Tibial nerve (tissue), 4 donors: ENCODE measurements at regions not wholly inside any gene's neighbourhood (a gene's known extent, or its start where the extent isn't known, plus 50 kb on each side); places are given as distances from the start of the nearest gene placed in this dataset.

Experiments
- DNase-seq, 2 donors: peaks; one replicate each; pipeline ENCODE4 v3.0.0-alpha.2; 2019; ENCODE audit warnings: low spot score in 2 of 2
- H3K27ac ChIP-seq, 4 donors: fragments of 200-600 bp; sonication (generic) in 3 of 4; one replicate each; pipeline ENCODE4 v1.5.1; 2017 to 2019; ENCODE audit warnings: mild to moderate bottlenecking in 1 of 4
- H3K27me3 ChIP-seq, 2 donors: fragments of 200-600 bp; sonication (generic) in 1 of 2; one replicate each; pipeline versions ENCODE4 v1.5.1 to v1.6.0; 2017 to 2019
- H3K36me3 ChIP-seq, 3 donors: fragments of 200-600 bp; sonication (generic); one replicate each; pipeline ENCODE4 v1.5.1; 2018 to 2019
- H3K4me1 ChIP-seq, 4 donors: fragments of 200-600 bp; sonication (generic) in 3 of 4; one replicate each; pipeline ENCODE4 v1.5.1; 2017 to 2019
- H3K4me3 ChIP-seq, 4 donors: fragments of 200-600 bp; sonication (generic) in 3 of 4; one replicate each; pipeline ENCODE4 v1.5.1; 2017 to 2019; ENCODE audit warnings: mild to moderate bottlenecking in 1 of 4, moderate library complexity in 1 of 4
- H3K9me3 ChIP-seq, 4 donors: fragments of 200-600 bp; sonication (generic) in 3 of 4; one replicate each; pipeline ENCODE4 v1.5.1; 2017 to 2019
- CTCF ChIP-seq, 5 experiments: fragments of 200-600 bp in 3 of 5; fragments of 450-650 bp in 2 of 5; sonication (generic) in 3 of 5; IDR thresholded peaks; one replicate each; pipeline ENCODE4 v1.5.1; 2016 to 2019; ENCODE audit warnings: antibody characterized with exemption in 5 of 5, mild to moderate bottlenecking in 3 of 5, moderate library complexity in 2 of 5
- EP300 ChIP-seq, 2 donors: sonication (generic); formaldehyde crosslinking; IDR thresholded peaks; one replicate each; pipeline ENCODE4 v1.6.1; 2017; ENCODE audit warnings: antibody characterized with exemption in 2 of 2, mild to moderate bottlenecking in 1 of 2
- POLR2A ChIP-seq, 2 donors: fragments of 450-650 bp; IDR thresholded peaks; one replicate each; pipeline ENCODE4 v1.6.1; 2017; ENCODE audit warnings: antibody characterized with exemption in 2 of 2, mild to moderate bottlenecking in 2 of 2, moderate library complexity in 2 of 2
- WGBS, 2 donors: methylation state at CpG; one replicate each; pipeline ENCODE4 v1.1.5; 2018; 5-methylcytosine and 5-hydroxymethylcytosine counted together

GRCh38 chr14:71754422-71755095, 177.7 kb upstream of the RGS6 start:
- H3K9me3 ChIP-seq: no peaks in the 10 kb centered on the region
- no peak overlapping the region for H3K4me3 ChIP-seq
- H3K27ac ChIP-seq: no peak overlapping the region
- no peak for DNase-seq
- no peaks in the 10 kb centered on the region for H3K36me3 ChIP-seq
- H3K4me1 ChIP-seq: peaks cover 0 to 11% (median 6%) of the 10 kb centered on the region in 4 donors
- 90 to 93% methylated on average over 17 of the region's 17 CpGs for WGBS, 2 donors
- TF ChIP-seq POLR2A (IDR thresholded peaks at IDR 0.05) (no peak), EP300 (IDR thresholded peaks at IDR 0.05) (no peak), CTCF (IDR thresholded peaks at IDR 0.05) (no peak)
- no peaks in the 10 kb centered on the region for H3K27me3 ChIP-seq

- Histone ChIP-seq H3K4me1 (peaks cover 0 to 2% (median 2%) of the 10 kb centered on the region in 4 donors), H3K4me3 (no peak overlapping the region), H3K36me3 (no peaks in the 10 kb centered on the region), H3K27me3 (no peaks in the 10 kb centered on the region), H3K9me3 (peaks cover 0 to 21% (median 3%) of the 10 kb centered on the region in 4 donors), H3K27ac (no peak overlapping the region)
- 80 to 83% methylated on average over 12 of the region's 12 CpGs for WGBS, 2 donors
- no peak for TF ChIP-seq POLR2A (IDR thresholded peaks at IDR 0.05)
- no peak for TF ChIP-seq CTCF (IDR thresholded peaks at IDR 0.05)
- TF ChIP-seq EP300 (IDR thresholded peaks at IDR 0.05): no peak
- DNase-seq: no peak
These were observed 173.8 kb upstream of the RGS6 start for GRCh38 chr14:71758229-71758951.

GRCh38 chr14:71762575-71762974, 169.7 kb upstream of the RGS6 start:
- H3K4me3 ChIP-seq: no peak overlapping the region
- H3K4me1 ChIP-seq: peaks cover 0 to 5% (median 0%) of the 10 kb centered on the region in 4 donors
- H3K27ac ChIP-seq: no peak overlapping the region
- no peaks in the 10 kb centered on the region for H3K27me3 ChIP-seq
- H3K36me3 ChIP-seq: no peaks in the 10 kb centered on the region
- 80 to 88% methylated on average over 4 of the region's 4 CpGs for WGBS, 2 donors
- no peak for DNase-seq
- H3K9me3 ChIP-seq: peaks cover 0 to 21% (median 3%) of the 10 kb centered on the region in 4 donors
- no peak for TF ChIP-seq EP300 (IDR thresholded peaks at IDR 0.05)
- no peak for TF ChIP-seq POLR2A (IDR thresholded peaks at IDR 0.05)
- no peak for TF ChIP-seq CTCF (IDR thresholded peaks at IDR 0.05)

GRCh38 chr14:71764701-71765382, 167.4 kb upstream of the RGS6 start:
- peaks cover 0 to 21% (median 3%) of the 10 kb centered on the region in 4 donors for H3K9me3 ChIP-seq
- H3K27ac ChIP-seq: no peak overlapping the region
- no peaks in the 10 kb centered on the region for H3K27me3 ChIP-seq
- no peak for TF ChIP-seq CTCF (IDR thresholded peaks at IDR 0.05)
- no peak for TF ChIP-seq POLR2A (IDR thresholded peaks at IDR 0.05)
- TF ChIP-seq EP300 (IDR thresholded peaks at IDR 0.05): no peak
- 40 to 44% methylated on average over 9 of the region's 9 CpGs for WGBS, 2 donors
- no peak for DNase-seq
- no peaks in the 10 kb centered on the region for H3K36me3 ChIP-seq
- peak overlapping the region in 1 of 4 donors; percentile 22 for H3K4me3 ChIP-seq
- peaks cover 0 to 5% (median 0%) of the 10 kb centered on the region in 4 donors for H3K4me1 ChIP-seq
